IMR-90 (cell line): ENCODE measurements at regions not wholly inside any gene's neighbourhood (a gene's known extent, or its start where the extent isn't known, plus 50 kb on each side); places are given as distances from the start of the nearest gene placed in this dataset.

Experiments
- ATAC-seq: fragments of 200-7000 bp; cut with Tn5 transposase; 2 replicates; pipeline ENCODE4 v1.9.1; 2020; ENCODE audit warnings: low read depth, mild to moderate bottlenecking, moderate library complexity
- BruUV-seq: library from RNA; stranded (reverse); fragments of 400-500 nt; replicated peaks from 2 replicates; lab custom pipeline; 2021; lab: Mats Ljungman, UMichigan
- CTCF ChIA-PET: fragments of 300-600 bp; formaldehyde crosslinking; extraction: SDS; loops from one replicate; lab custom pipeline; 2021; ENCODE audit warnings: antibody characterized with exemption; lab: Yijun Ruan, JAX
- POLR2A ChIA-PET: fragments of 300-600 bp; sonication (Branson Sonifier 250); formaldehyde crosslinking; loops from one replicate; lab custom pipeline; 2022; ENCODE audit warnings: antibody characterized with exemption; ENCODE audit not compliant: unreplicated experiment; lab: Charles Lee
- DNase-seq: peaks from one replicate; pipeline ENCODE4 v3.0.0; 2013
- H2AFZ ChIP-seq: replicated peaks from 2 replicates; pipeline ENCODE3; 2013; ENCODE audit warnings: low read length, mild to moderate bottlenecking; ENCODE audit not compliant: poor library complexity
- H2AK5ac ChIP-seq: 2 replicates; pipeline ENCODE4 v1.6.1; 2013; ENCODE audit warnings: low read depth, low read length, inconsistent platforms
- H2AK9ac ChIP-seq: replicated peaks from 2 replicates; pipeline ENCODE3; 2013; ENCODE audit warnings: mild to moderate bottlenecking, low read depth, low read length, moderate library complexity; ENCODE audit not compliant: poor library complexity
- H2BK120ac ChIP-seq: 2 replicates; pipeline ENCODE4 v1.6.1; 2013; ENCODE audit warnings: low read depth, low read length, inconsistent platforms
- H2BK15ac ChIP-seq: 3 replicates; pipeline ENCODE4 v1.6.1; 2013; ENCODE audit warnings: low read depth, low read length, inconsistent platforms
- H2BK20ac ChIP-seq: 2 replicates; pipeline ENCODE4 v1.6.1; 2013; ENCODE audit warnings: low read depth, mild to moderate bottlenecking, inconsistent platforms, low read length, moderate library complexity
- H2BK5ac ChIP-seq: 2 replicates; pipeline ENCODE4 v1.6.1; 2013; ENCODE audit warnings: mild to moderate bottlenecking, low read depth, low read length, inconsistent platforms; ENCODE audit not compliant: poor library complexity, severe bottlenecking
- H3K14ac ChIP-seq: replicated peaks from 2 replicates; pipeline ENCODE4 v1.6.1; 2013; ENCODE audit warnings: low read depth, low read length, inconsistent platforms
- H3K18ac ChIP-seq: 2 replicates; pipeline ENCODE4 v1.6.1; 2013; ENCODE audit warnings: low read depth, low read length, control low read depth
- H3K23ac ChIP-seq: 2 replicates; pipeline ENCODE4 v1.6.1; 2013; ENCODE audit warnings: low read depth, low read length, inconsistent platforms
- H3K27ac ChIP-seq: 2 replicates; pipeline ENCODE4 v1.5.1; 2013; ENCODE audit warnings: mild to moderate bottlenecking, control low read depth, low read length; ENCODE audit not compliant: insufficient read depth
- H3K27me3 ChIP-seq: 2 replicates; pipeline ENCODE4 v1.6.1; 2013; ENCODE audit warnings: low read length; ENCODE audit not compliant: control insufficient read depth, insufficient read depth
- H3K36me3 ChIP-seq: 2 replicates; pipeline ENCODE4 v1.6.1; 2013; ENCODE audit warnings: low read length, mixed read lengths; ENCODE audit not compliant: control insufficient read depth, insufficient read depth
- H3K4ac ChIP-seq: 2 replicates; pipeline ENCODE4 v1.6.1; 2013; ENCODE audit warnings: low read depth, low read length, inconsistent platforms
- H3K4me1 ChIP-seq: 2 replicates; pipeline ENCODE4 v1.6.1; 2013; ENCODE audit warnings: low read length, mixed read lengths; ENCODE audit not compliant: control insufficient read depth, insufficient read depth
- H3K4me2 ChIP-seq: 2 replicates; pipeline ENCODE4 v1.6.1; 2013; ENCODE audit warnings: low read depth, mild to moderate bottlenecking, control low read depth, low read length, moderate library complexity
- H3K4me3 ChIP-seq: 2 replicates; pipeline ENCODE4 v1.5.1; 2013; ENCODE audit warnings: low read depth, mild to moderate bottlenecking, control low read depth, low read length, moderate library complexity; ENCODE audit not compliant: insufficient read depth
- H3K56ac ChIP-seq: 2 replicates; pipeline ENCODE4 v1.6.1; 2013; ENCODE audit warnings: low read length, inconsistent platforms; ENCODE audit not compliant: insufficient read depth; ENCODE audit errors: extremely low read depth
- H3K79me1 ChIP-seq, 2 experiments: 2 replicates each; pipeline ENCODE4 v1.6.1; 2013; ENCODE audit warnings: low read length in 2 of 2, inconsistent platforms in 1 of 2, low read depth in 1 of 2
- H3K9ac ChIP-seq: 2 replicates; pipeline ENCODE4 v1.6.1; 2013; ENCODE audit warnings: low read depth, low read length, control low read depth
- H3K9me1 ChIP-seq: 2 replicates; pipeline ENCODE4 v1.6.1; 2013; ENCODE audit warnings: low read length, inconsistent platforms; ENCODE audit not compliant: insufficient read depth
- H3K9me3 ChIP-seq: 2 replicates; pipeline ENCODE4 v1.6.1; 2013; ENCODE audit warnings: low read length; ENCODE audit not compliant: control insufficient read depth, insufficient read depth
- H4K20me1 ChIP-seq: 2 replicates; pipeline ENCODE4 v1.6.1; 2013; ENCODE audit warnings: low read length, inconsistent platforms; ENCODE audit not compliant: insufficient read depth
- H4K5ac ChIP-seq: 2 replicates; pipeline ENCODE4 v1.6.1; 2013; ENCODE audit warnings: mild to moderate bottlenecking, low read depth, low read length, control low read depth
- H4K8ac ChIP-seq, 2 experiments: 2 replicates each; pipeline ENCODE4 v1.6.1; 2013; ENCODE audit warnings: low read depth in 2 of 2, low read length in 2 of 2, control low read depth in 1 of 2, inconsistent platforms in 1 of 2
- H4K91ac ChIP-seq: 2 replicates; pipeline ENCODE4 v1.6.1; 2013; ENCODE audit warnings: low read depth, low read length, inconsistent platforms; ENCODE audit not compliant: insufficient read depth
- BHLHE40 ChIP-seq: fragments of 150-350 bp; IDR thresholded peaks from 2 replicates; pipeline ENCODE4 v1.6.1; 2016; ENCODE audit warnings: mild to moderate bottlenecking, low read depth, low read length
- CHD1 ChIP-seq: IDR thresholded peaks from 2 replicates; pipeline ENCODE4 v1.6.1; 2012; ENCODE audit warnings: low read depth, low read length, improper control_type of control experiment
- FOS ChIP-seq: fragments of 150-350 bp; IDR thresholded peaks from 2 replicates; pipeline ENCODE4 v1.6.1; 2016; ENCODE audit warnings: low read depth, low read length
- MAZ ChIP-seq: IDR thresholded peaks from 2 replicates; pipeline ENCODE4 v1.6.1; 2012; ENCODE audit warnings: low read depth, mild to moderate bottlenecking, low read length, improper control_type of control experiment, moderate library complexity, borderline replicate concordance
- RCOR1 ChIP-seq: IDR thresholded peaks from 2 replicates; pipeline ENCODE4 v1.6.1; 2012; ENCODE audit warnings: mild to moderate bottlenecking, low read length, improper control_type of control experiment; ENCODE audit not compliant: insufficient replicate concordance
- WGBS, 2 experiments: methylation state at CpG; one replicate each; pipeline versions ENCODE4 v1.1.5 to v1.1.7; 2013; ENCODE audit warnings: missing lambda C conversion rate in 2 of 2; ENCODE audit not compliant: insufficient read length in 1 of 2; ENCODE audit errors: extremely low coverage in 2 of 2; 5-methylcytosine and 5-hydroxymethylcytosine counted together
- dilution Hi-C: fragments of 300-500 bp; cut with HindIII; formaldehyde crosslinking; loops from one replicate; pipeline ENCODE4 v1.14.3; 2018; ENCODE audit warnings: low sequenced_read_pairs; ENCODE audit not compliant: unreplicated experiment
- in situ Hi-C: fragments of 300-500 bp; cut with MboI; formaldehyde crosslinking; loops from 3 replicates; pipeline ENCODE4 v1.14.3; 2019; ENCODE audit warnings: low sequenced_read_pairs, inconsistent platforms, mixed read lengths
- intact Hi-C: fragments of 100-400 bp; cut with micrococcal nuclease; formaldehyde crosslinking; loops from 2 replicates; pipeline ENCODE4 v1.10.0; 2022
- TF ChIP-seq, protein P1 (sequence below): fragments of 150-350 bp; IDR thresholded peaks from 2 replicates; pipeline ENCODE4 v1.6.1; 2016; ENCODE audit warnings: low read depth, mild to moderate bottlenecking, low read length, moderate library complexity, borderline replicate concordance

DNA sequence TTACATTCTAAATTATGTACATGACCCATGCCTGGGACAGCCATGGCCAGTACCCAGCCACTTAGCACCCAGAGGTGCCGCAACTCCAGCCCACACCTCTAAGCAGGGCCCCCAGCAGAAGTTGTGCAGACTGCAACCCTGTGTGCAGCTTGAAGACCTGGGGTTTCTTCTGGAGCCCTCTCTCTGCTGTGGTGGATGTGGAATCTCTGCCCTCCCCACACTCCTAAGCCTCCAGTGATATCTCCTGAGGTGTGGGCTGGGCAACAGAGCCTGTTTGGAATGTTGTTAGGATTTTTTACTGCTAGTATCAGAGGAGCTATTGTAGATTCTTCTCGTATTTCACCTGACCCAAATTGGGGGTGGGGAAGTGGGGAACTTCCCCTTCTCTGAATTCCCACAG lies 59.4 kb upstream of the TUNAR start:
- H3K9me3 ChIP-seq: no peaks in the 10 kb centered on the region
- no peak overlapping the region for H3K56ac ChIP-seq
- H2AK5ac ChIP-seq: no peak overlapping the region
- BruUV-seq: no TSS peak
- no peak overlapping the region for H3K27ac ChIP-seq
- no peak overlapping the region for H3K18ac ChIP-seq
- no peaks in the 10 kb centered on the region for H3K27me3 ChIP-seq
- H3K79me1 ChIP-seq: no peaks in the 10 kb centered on the region
- H3K4me1 ChIP-seq: no peaks in the 10 kb centered on the region
- dilution Hi-C loops: no loop called here
- H4K20me1 ChIP-seq: no peaks in the 10 kb centered on the region
- CTCF ChIA-PET: no interaction called here
- no peak overlapping the region for H4K5ac ChIP-seq
- H3K4me2 ChIP-seq: no peak overlapping the region
- DNase-seq: no peak
- H2BK5ac ChIP-seq: no peak overlapping the region
- H2AFZ ChIP-seq: no peak overlapping the region
- H3K23ac ChIP-seq: no peak overlapping the region
- no peak for ATAC-seq
- no peak overlapping the region for H3K14ac ChIP-seq
- H2BK120ac ChIP-seq: no peak overlapping the region
- H3K9me1 ChIP-seq: no peaks in the 10 kb centered on the region
- no peak overlapping the region for H2BK20ac ChIP-seq
- no peak overlapping the region for H2AK9ac ChIP-seq
- H3K4ac ChIP-seq: no peak overlapping the region
- no peak overlapping the region for H4K8ac ChIP-seq
- H4K91ac ChIP-seq: no peak overlapping the region
- TF ChIP-seq CHD1 (no peak), BHLHE40 (no peak), MAZ (no peak), RCOR1 (no peak), FOS (no peak)
- TF ChIP-seq, protein P1, sequence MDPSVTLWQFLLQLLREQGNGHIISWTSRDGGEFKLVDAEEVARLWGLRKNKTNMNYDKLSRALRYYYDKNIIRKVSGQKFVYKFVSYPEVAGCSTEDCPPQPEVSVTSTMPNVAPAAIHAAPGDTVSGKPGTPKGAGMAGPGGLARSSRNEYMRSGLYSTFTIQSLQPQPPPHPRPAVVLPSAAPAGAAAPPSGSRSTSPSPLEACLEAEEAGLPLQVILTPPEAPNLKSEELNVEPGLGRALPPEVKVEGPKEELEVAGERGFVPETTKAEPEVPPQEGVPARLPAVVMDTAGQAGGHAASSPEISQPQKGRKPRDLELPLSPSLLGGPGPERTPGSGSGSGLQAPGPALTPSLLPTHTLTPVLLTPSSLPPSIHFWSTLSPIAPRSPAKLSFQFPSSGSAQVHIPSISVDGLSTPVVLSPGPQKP: no peak
- H3K9ac ChIP-seq: no peak overlapping the region
- in situ Hi-C loops: no loop called here
- H3K36me3 ChIP-seq: no peaks in the 10 kb centered on the region
- no peak overlapping the region for H2BK15ac ChIP-seq
- POLR2A ChIA-PET: no interaction called here
- intact Hi-C loops: no loop called here
- no peak overlapping the region for H3K4me3 ChIP-seq
- no CpG with 5 or more reads among the region's 2 CpGs for WGBS, 2 experiments
